HG03139 (cell line): ENCODE measurements at regions not wholly inside any gene's neighbourhood (a gene's known extent, or its start where the extent isn't known, plus 50 kb on each side); places are given as distances from the start of the nearest gene placed in this dataset.
"Not testable (repeated sequence)": the region's sequence is repeated elsewhere in the genome, so short reads cannot be mapped to it uniquely, and the experiment has no call there.

Source experiments
- ATAC-seq: cut with Tn5 transposase; IDR thresholded peaks from one replicate; pipeline ENCODE4 v1.9.1; 2021; ENCODE audit not compliant: unreplicated experiment

DNA sequence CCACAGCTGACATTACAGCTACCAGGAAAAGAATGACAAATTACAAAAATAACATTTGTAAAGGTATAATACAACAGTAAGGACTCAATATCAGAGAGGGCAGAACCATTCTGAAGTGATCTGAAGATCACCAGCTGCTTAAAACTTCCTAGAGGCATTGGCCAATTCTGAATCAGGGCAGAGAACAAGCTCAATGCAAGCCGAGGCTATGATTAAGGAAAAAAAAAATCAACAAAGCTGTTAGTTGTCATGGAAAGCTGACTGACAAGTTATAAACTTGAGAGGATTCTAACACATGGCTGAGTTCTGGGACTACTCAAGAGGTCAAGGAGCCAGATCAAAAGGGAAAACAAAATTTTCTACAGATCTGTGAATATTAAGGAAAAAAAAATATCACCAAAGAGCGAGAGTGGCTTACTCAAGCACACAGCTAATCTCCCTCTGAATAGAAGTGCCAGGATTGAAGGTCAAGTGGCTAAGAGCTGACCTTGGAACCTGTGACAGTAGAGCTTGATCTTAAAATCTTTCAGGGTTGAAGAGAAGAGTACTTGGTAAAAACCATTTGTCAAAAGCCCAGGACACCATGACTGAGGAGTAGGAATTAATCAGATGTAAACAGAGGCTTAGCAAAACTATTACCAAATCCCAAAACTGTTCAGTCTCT, 383.4 kb downstream of the USP25 start:
- ATAC-seq = no peak

DNA sequence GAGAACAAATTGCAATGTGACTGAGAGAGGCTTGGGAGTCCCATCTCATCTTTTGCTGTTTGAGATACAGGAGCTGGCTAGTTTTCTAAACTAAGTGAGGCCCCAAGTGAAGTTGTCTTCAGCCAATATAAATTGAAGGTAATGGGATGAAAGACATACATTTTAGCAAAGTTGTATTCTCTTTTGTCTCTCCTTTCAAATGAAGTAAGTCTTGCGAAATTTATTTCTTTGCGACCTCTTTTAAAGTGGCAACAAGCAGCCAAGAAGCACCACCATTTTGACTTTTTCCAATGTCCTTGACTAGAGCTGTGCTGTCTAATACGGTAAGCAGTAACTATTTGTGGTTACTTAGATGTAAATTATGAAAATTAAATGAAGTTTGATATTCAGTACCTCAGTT, 385.7 kb downstream of the USP25 start:
- no peak for ATAC-seq

DNA sequence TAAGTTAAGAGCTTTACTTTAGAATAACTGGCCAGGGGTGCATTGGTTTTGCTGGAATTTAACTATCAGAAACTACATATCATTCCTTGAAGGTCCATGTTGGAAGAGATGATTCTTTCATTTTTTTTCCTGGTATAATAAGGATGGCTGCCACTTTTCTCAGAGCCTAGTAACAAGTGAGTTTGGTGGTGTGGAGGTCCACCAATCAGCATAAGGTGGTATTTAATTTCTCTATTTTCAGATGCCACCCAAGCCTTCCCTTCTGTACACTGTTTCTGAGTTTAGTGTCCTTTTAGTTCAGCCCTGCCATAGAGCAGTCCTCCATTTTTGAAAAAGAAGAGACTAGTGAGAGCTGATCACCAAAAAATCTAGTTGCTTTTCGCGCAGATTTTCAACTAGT, 386.3 kb downstream of the USP25 start:
- ATAC-seq = no peak

DNA sequence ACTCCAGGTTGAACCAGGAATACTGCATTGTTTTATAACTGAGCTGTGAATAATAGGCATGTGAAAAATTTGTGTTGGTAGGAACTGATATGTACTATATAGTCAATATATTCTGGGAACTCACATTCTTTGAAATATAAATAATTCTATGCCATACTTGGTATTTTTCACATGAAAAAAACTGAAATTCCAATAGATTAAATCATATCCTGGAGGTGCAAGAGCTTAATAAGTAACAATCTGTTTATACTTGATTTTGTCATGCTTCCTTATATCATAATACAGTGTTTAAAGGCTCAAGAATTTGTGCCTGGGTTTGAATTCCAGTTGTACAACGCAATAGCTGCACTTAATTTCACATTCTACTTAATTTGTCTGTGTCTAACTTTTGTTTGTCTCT, 387.0 kb downstream of the USP25 start:
- no peak for ATAC-seq

DNA sequence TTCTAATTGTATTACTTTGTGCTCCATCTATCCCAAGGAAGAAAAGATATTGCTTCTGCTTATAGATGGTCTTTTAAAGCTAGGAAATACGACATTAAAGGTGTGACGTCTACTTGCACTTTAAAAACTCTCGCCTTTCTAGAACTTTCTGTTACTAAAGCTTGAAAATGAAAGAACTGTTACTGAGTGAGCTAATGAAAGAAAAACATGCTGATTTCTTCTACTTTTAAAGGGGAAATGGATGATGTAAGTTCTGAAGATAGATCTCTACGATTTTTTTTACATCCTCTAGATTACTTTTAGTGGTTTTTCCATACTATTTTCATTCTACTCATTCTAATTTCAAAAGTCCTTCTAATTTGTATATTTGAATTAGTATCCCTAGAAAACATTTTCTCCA, 387.5 kb downstream of the USP25 start:
- no peak for ATAC-seq

DNA sequence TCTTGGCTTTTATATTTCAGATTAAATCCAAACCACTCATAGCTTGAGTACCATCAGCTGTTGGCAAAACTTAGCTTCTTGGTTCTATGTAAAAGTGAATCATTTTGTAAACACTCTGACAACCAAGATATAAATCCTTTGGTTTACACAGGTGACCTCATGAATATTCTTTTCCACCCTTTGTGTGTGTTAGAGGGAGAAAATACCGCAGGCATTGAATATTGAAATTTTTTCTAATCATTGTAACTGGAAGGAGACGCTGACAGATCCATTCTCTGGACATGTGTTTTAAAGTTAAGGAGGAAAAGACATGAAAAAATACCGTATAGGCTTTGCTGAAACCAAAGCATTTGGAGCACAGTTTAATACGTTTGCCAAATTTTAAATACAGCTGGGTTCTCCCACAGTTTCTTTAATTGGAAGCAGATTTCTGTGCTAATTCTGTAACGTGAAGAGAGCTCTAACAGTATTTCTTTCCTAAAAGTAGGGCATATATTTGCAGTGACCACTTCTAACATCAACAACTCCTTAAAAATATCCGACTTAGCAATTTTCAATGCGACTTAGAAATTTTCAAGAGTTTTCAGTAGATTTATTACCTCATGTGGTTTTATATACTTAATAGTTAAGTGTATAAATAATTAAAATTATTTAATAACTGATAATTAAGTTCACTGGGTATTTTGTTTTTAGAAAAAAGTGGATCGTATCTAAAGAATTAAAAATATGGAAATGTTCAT, 388.2 kb downstream of the USP25 start:
- ATAC-seq = no peak

DNA sequence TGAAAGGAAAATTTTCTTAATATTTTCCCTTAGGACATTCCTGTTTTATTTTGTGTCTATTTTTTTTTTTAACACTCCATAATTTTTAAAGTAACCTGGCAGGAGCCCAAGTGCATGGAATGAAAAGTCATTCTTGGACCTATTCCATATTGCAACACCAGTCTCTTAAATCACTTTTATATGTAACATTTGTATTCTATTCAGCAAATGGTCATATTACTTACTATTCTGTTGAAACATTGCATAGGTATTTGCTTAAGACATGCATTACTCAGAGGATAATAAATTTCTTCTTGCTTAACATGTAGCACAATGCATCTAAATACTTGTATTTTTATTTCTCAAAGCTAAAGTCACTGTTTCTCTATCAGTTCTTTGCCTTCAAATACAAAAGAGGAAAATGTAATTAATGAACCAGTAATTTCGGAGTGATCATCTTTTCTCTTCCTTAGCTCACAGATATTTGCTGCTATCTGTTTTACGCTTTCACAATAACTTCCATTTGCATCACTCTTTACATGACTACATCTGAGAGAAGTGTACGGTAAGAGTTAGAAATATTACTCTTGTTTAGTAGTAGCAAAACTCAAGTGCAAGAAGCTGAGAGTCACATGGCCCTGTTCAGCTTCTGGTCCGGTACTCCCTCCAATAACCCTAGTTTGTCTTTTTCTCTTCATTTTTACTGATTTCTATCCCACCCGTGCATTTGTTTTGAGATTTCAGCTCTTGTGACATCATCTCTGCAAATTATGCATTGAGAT, 394.8 kb downstream of the USP25 start:
- ATAC-seq = no peak

DNA sequence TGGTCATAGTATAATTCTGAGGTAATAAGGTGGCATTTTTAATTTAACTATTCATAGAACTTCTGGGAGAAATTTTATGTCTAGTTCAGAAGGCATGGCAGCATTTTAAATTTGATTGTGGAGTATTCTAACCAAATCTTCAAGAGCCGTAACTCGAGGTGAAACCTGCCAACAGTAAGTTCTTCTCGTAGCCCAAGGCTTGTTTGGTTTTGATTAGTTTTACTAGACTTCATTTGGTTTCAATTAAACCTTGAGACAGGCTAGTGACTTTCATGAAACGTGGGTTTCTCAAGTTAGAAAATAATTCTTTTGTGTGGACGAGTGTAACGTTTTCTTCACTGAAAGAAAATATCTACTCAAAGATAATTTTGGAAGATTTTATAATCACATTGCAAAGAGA, 395.5 kb downstream of the USP25 start:
- ATAC-seq = no peak

DNA sequence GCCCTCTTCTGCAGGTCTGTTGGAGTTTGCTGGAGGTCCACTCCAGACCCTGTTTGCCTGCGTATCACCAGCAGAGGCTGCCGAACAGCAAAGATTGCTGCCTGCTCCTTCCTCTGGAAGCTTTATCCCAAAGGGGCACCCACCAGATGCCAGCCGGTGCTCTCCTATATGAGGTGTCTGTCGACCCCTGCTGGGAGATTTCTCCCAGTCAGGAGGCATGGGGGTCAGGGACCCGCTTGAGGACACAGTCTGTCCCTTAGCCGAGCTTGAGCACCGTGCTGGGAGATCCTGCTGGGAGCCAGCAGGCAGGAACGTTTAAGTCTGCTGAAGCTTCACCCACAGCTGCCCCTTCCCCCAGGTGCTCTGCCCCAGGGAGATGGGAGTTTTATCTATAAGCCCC, 402.7 kb downstream of the USP25 start:
- ATAC-seq = not testable (repeated sequence)

DNA sequence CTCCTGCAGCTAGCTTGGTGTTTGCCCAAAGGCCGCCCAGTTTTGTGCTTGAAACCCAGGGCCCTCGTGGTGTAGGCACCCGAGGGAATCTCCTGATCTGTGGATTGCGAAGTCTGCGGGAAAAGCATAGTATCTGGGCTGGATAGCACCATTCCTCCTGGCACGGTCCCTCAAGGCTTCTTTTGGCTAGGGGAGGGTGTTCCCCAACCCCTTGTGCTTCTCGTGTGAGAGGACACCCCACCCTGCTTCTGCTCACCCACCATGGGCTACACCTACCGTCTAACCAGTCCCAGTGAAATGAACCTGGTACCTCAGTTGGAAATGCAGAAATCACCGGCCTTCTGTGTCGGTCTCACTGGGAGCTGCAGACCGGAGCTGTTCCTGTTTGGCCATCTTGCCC, 403.5 kb downstream of the USP25 start:
- no peak for ATAC-seq

DNA sequence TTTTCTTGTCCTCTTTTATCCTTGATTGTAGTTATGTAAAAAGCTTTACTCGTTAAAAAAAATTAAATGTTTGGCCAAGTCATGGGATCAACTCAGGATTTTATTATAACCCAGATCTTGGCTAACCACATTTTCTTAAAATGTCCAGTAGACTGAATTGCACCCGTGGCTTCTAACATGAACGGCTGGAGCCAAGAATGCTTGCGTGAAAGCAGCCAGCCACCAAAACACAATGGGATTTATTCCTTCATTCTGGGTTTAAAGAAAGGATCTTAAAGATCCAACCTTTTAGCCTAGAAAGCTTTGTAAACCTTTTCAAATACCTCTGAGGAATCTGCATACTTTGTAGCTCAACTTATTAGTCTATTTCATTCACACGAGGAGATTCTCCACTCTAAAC, 404.4 kb downstream of the USP25 start:
- ATAC-seq = no peak

DNA sequence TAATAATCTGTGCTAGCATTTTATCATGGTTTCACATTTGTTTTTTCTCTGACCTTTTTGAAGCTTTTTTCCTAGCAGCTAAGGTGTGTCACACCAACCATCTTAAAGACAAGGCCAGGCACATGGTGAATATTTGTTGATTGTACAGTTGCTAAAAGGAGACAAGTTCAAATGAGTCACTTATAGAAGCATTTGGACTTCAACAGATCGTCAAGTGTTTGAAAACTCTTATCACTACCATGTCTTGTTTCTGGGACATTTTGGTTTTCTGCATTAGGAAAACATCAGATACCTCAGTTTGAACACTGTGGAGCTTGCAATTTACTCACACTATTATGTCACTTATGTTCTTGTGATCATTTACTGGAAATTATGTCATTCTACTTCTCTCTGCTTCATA, 407.3 kb downstream of the USP25 start:
- ATAC-seq = no peak

DNA sequence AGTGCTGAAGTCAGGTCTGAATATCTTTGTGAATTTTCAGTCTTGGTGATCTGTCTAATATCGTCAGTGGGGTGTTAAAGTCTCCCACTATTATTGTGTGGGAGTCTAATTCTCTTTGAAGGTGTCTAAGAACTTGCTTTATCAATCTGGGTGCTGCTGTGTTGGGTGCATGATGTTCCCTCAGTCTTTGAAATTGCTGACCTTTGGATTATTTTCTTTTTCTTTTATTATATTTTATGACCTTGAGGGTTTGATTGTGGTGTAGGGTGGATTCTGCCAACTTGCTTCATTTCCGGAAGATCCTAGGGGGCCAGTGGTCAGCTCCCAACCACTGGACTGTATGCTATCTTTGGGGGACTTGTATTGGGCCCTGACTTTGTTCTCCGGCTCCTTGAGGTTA, 415.3 kb downstream of the USP25 start:
- no peak for ATAC-seq

DNA sequence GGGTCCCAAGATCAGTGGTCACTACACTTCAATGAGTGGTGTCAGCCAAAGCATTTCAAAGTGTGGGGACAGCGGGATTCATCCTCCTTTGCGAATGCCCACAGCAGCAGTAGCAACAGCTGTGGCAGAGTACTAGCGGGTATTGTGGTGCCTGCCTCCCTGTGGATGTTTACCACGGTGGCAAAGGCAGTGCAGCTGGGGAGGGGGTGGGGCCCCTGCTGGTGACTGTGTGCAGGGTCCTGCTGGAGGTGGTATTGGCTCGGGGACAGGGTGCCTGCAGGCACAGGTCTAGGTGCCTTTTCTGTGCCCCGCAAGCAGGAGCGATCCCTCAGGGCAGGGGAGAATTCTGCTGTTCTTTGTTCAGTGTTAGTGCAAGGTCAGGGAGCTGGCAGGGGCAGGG, 415.7 kb downstream of the USP25 start:
- ATAC-seq = no peak

DNA sequence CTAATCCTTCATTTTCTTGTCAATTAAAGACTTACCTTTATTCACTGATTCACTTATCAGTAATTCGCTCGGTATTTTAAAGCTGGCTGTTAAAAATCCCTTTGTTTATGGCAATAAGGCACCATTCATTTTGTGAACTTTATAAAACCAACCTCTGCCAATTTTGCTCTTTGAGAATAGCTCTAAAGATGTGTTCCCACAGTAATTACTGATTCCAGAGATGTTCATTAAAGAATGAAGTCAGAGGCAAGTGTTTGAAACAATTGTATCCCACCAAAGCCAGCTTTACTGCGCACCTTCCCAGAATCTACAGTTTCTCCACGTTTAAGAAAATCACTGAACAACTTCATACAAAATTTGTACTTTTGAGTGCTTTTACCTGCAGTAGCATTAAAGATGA, 424.5 kb downstream of the USP25 start:
- no peak for ATAC-seq

DNA sequence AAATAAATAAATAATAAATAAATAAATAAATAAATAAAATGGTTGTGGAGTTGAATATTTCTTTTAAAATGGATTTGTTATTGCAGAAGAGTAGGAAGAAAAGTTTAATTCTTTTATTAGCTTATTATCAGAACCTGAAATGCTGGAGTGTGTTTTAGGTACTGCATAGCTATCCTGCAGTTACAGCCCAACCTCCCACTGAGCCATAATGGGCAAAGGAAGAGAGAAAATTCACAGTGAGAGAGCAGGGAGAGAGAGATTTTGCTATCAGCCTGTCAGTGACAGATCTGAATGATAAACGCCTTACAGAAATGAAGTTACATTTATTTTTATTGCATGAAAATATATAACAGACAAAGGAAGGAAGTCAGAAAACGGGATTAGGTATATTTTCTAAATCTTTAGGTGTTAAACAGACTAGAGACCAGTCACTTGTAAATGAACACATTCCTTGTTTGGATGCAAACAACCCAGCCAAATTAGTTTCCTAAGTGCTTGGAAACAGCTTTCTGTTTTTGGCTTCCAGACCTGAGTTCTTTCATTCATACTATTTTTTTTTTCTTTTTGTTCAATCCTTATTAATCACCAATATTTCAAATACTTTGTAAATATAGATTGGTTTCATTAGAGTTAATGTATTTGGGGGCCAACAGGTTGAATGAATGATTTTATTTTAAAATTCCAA, 425.3 kb downstream of the USP25 start:
- ATAC-seq = no peak

DNA sequence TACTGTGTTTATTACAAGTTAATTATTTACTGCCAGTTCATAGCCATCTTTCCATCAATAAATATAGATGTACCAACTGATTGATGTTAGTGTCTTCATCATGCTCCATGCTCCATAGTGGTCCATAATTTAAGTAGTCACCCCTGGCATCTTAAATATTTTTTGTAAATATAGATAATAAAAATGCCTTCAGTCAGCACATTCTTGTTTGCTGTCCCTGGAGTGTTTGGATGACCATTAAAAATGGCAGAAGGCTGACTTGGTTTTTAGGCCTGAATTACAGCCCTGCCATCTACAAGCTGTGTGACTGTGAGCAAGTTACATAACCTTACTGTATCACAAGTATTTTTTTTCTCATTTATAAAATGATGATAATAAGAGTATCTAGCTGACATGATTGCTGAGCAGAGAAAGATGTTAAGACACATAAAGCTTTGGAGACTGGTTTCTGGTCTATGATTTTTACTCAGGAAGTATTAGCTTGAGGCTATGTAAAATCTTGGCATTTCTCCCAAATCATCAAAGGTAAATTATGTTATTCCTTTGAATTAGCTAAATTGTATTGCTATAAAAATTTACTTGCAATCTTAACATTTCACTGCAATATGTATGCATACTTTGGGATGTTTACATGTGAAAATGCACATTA, 427.2 kb downstream of the USP25 start:
- no peak for ATAC-seq

DNA sequence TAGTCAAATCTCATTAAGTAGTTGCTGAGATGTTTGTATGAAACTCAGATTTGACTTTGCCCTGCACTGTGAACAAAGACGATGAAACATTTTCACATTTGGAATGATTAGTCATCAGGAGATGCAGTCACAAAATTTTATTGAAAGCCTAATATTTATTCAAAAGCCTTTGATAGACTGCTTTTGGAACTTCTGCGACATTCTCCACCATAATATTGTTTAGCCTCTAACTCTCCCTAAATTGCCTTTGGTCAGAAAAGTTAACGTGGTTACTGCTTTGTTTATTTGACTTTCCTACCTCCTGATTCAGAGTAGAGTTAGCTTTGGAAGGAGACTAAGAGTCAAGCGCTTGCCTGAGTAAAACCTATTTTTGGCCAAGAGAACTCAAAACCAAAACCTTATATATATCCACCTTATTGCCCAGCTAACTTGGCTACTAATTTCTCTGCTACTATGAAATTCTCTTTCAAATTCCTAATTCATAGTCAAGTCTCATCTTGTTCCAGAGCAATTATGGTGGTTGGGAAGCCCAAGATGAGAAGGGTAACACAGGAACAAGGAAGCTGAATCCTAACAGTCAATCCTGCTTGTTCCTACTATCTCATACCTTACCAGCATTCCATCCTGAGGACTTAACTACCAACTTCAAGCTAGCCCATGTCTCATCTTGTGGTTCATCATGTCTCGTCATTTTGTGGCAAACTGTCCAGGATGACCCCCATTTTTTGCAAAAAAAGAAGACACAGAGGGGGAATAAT, 429.6 kb downstream of the USP25 start:
- ATAC-seq = no peak

DNA sequence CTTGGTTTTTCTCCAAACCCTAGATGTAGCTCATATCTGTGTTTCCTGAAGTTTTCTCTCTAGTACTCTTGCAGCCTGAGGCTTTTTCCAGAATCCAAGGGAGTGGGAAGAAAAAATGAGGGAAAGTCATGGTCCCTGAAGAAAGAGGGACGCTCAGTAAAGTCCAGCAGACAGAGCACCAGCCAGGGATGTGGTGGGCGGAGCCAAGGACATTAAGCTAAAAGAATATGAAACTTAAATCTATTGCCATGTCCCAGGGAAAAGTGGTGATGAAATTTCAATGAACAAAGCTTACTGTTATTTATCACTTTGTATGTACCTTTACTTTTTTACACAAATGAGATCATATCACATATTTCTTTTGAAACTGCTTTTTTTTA, 430.2 kb downstream of the USP25 start:
- ATAC-seq = no peak

DNA sequence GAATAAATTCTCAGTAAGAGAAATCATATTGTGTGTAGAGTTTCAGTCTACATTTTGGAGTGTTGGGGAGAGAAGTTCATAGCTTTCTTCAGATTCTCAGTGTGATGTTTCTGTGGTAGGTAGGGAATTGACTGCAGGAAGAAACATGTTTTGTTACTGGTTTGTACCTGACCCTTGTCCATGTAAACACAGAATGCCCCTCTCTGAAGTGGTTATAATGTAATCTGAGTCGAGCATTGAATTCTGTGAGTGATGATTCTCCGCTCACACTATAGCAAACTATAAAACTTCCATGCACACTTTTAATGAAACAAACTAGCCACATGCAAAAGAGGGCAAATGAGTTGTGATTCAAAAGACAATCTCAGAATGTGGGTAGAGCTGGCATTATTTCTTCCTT, 433.2 kb downstream of the USP25 start:
- ATAC-seq = no peak
